ENCODE measurements at regions not wholly inside any gene's neighbourhood (a gene's known extent, or its start where the extent isn't known, plus 50 kb on each side); places are given as distances from the start of the nearest gene placed in this dataset.
"Not testable (repeated sequence)": the region's sequence is repeated elsewhere in the genome, so short reads cannot be mapped to it uniquely, and the experiment has no call there.

GRCh38 chr12:72203764-72204335 is 68.3 kb upstream of the TRHDE start:
- no peak overlapping the region for H3K27ac Mint-ChIP-seq
- no peaks in the 10 kb centered on the region for H3K9me3 Mint-ChIP-seq
- peaks cover 6% of the 10 kb centered on the region for H3K27me3 Mint-ChIP-seq (ENCODE audit: insufficient read depth)
- no peaks in the 10 kb centered on the region for H3K36me3 Mint-ChIP-seq (ENCODE audit: low read depth)
- DNase-seq: no peak
- no peak for TF ChIP-seq CTCF (IDR thresholded peaks at IDR 0.05)
- H3K4me3 Mint-ChIP-seq: no peak overlapping the region
- H3K4me1 Mint-ChIP-seq (ENCODE audit: low read depth): no peaks in the 10 kb centered on the region

GRCh38 chr12:72207079-72207478 is 65.1 kb upstream of the TRHDE start:
- no peaks in the 10 kb centered on the region for H3K36me3 Mint-ChIP-seq (ENCODE audit: low read depth)

GRCh38 chr12:72207486-72208409 is 64.4 kb upstream of the TRHDE start:
- H3K9me3 Mint-ChIP-seq: no peaks in the 10 kb centered on the region
- peaks cover 4% of the 10 kb centered on the region for H3K27me3 Mint-ChIP-seq (ENCODE audit: insufficient read depth)
- no peaks in the 10 kb centered on the region for H3K36me3 Mint-ChIP-seq (ENCODE audit: low read depth)
- no peak overlapping the region for H3K27ac Mint-ChIP-seq
- no peak for DNase-seq
- no peak for TF ChIP-seq CTCF (IDR thresholded peaks at IDR 0.05)
- H3K4me1 Mint-ChIP-seq (ENCODE audit: low read depth): no peaks in the 10 kb centered on the region
- no peak overlapping the region for H3K4me3 Mint-ChIP-seq

More at GRCh38 chr12:72207079-72207478, 65.1 kb upstream of the TRHDE start:
- TF ChIP-seq CTCF (IDR thresholded peaks at IDR 0.05): no peak
- H3K4me1 Mint-ChIP-seq (ENCODE audit: low read depth): no peaks in the 10 kb centered on the region
- H3K27me3 Mint-ChIP-seq (ENCODE audit: insufficient read depth): peaks cover 4% of the 10 kb centered on the region
- H3K27ac Mint-ChIP-seq: no peak overlapping the region
- no peak for DNase-seq
- no peak overlapping the region for H3K4me3 Mint-ChIP-seq
- no peaks in the 10 kb centered on the region for H3K9me3 Mint-ChIP-seq

- H3K36me3 Mint-ChIP-seq (ENCODE audit: low read depth): no peaks in the 10 kb centered on the region
- TF ChIP-seq CTCF (IDR thresholded peaks at IDR 0.05): no peak
- H3K9me3 Mint-ChIP-seq: no peaks in the 10 kb centered on the region
- peaks cover 4% of the 10 kb centered on the region for H3K27me3 Mint-ChIP-seq (ENCODE audit: insufficient read depth)
- no peak for DNase-seq
- H3K4me3 Mint-ChIP-seq: no peak overlapping the region
- no peaks in the 10 kb centered on the region for H3K4me1 Mint-ChIP-seq (ENCODE audit: low read depth)
- H3K27ac Mint-ChIP-seq: no peak overlapping the region
Observed at GRCh38 chr12:72209086-72209485, 63.1 kb upstream of the TRHDE start.

- no peak overlapping the region for H3K27ac Mint-ChIP-seq
- peaks cover 6% of the 10 kb centered on the region for H3K27me3 Mint-ChIP-seq (ENCODE audit: insufficient read depth)
- no peak for DNase-seq
- no peak overlapping the region for H3K4me3 Mint-ChIP-seq
- no peak for TF ChIP-seq CTCF (IDR thresholded peaks at IDR 0.05)
- no peaks in the 10 kb centered on the region for H3K9me3 Mint-ChIP-seq
- no peaks in the 10 kb centered on the region for H3K4me1 Mint-ChIP-seq (ENCODE audit: low read depth)
- H3K36me3 Mint-ChIP-seq (ENCODE audit: low read depth): no peaks in the 10 kb centered on the region
Observed at GRCh38 chr12:72214163-72214562, 58.0 kb upstream of the TRHDE start.

GRCh38 chr12:72215287-72215686 is 56.9 kb upstream of the TRHDE start:
- H3K36me3 Mint-ChIP-seq (ENCODE audit: low read depth); H3K27me3 Mint-ChIP-seq (ENCODE audit: insufficient read depth); H3K27ac Mint-ChIP-seq; H3K9me3 Mint-ChIP-seq; H3K4me3 Mint-ChIP-seq; H3K4me1 Mint-ChIP-seq (ENCODE audit: low read depth); DNase-seq: not testable (repeated sequence)
